MV-4-11 (cell line): ENCODE measurements at regions not wholly inside any gene's neighbourhood (a gene's known extent, or its start where the extent isn't known, plus 50 kb on each side); places are given as distances from the start of the nearest gene placed in this dataset.
"Not testable (repeated sequence)": the region's sequence is repeated elsewhere in the genome, so short reads cannot be mapped to it uniquely, and the experiment has no call there.

Source experiments
- DNase-seq: peaks from one replicate; lab custom pipeline; 2025; lab: John Stamatoyannopoulos, UW

GRCh38 chr5:152113401-152113800 is 188.8 kb upstream of the GLRA1 start:
- DNase-seq: no peak

- DNase-seq: no peak
Observed at GRCh38 chr5:152107220-152107619, 182.6 kb upstream of the GLRA1 start.

- DNase-seq: no peak
Observed at GRCh38 chr5:152106571-152106970, 181.9 kb upstream of the GLRA1 start.

GRCh38 chr5:152105085-152105484 is 180.4 kb upstream of the GLRA1 start:
- no peak for DNase-seq

- DNase-seq: no peak
Observed at GRCh38 chr5:152104211-152104610, 179.6 kb upstream of the GLRA1 start.

- not testable (repeated sequence) for DNase-seq
Observed at GRCh38 chr5:152102908-152103307, 178.3 kb upstream of the GLRA1 start.

GRCh38 chr5:152102057-152102456 is 177.4 kb upstream of the GLRA1 start:
- DNase-seq: no peak

- DNase-seq: no peak
Observed at GRCh38 chr5:152100462-152100861, 175.8 kb upstream of the GLRA1 start.

GRCh38 chr5:152097128-152097527 is 172.5 kb upstream of the GLRA1 start:
- no peak for DNase-seq

- no peak for DNase-seq
Observed at GRCh38 chr5:152094716-152095115, 170.1 kb upstream of the GLRA1 start.

- DNase-seq: no peak
Observed at GRCh38 chr5:152094060-152094459, 169.4 kb upstream of the GLRA1 start.

- no peak for DNase-seq
Observed at GRCh38 chr5:152092580-152092979, 167.9 kb upstream of the GLRA1 start.

GRCh38 chr5:152089644-152090043 is 165.0 kb upstream of the GLRA1 start:
- DNase-seq: no peak

GRCh38 chr5:152086668-152087067 is 162.0 kb upstream of the GLRA1 start:
- DNase-seq: no peak

- DNase-seq: no peak
Observed at GRCh38 chr5:152084476-152084875, 159.8 kb upstream of the GLRA1 start.

GRCh38 chr5:152083231-152083630 is 158.6 kb upstream of the GLRA1 start:
- no peak for DNase-seq

- no peak for DNase-seq
Observed at GRCh38 chr5:152072091-152072490, 147.4 kb upstream of the GLRA1 start.

- DNase-seq: no peak
Observed at GRCh38 chr5:152070591-152070990, 145.9 kb upstream of the GLRA1 start.

GRCh38 chr5:152066784-152067183 is 142.1 kb upstream of the GLRA1 start:
- no peak for DNase-seq

- no peak for DNase-seq
Observed at GRCh38 chr5:152063004-152063403, 138.4 kb upstream of the GLRA1 start.

- no peak for DNase-seq
Observed at GRCh38 chr5:152061095-152061494, 136.4 kb upstream of the GLRA1 start.

- DNase-seq: no peak
Observed at GRCh38 chr5:152058267-152058666, 133.6 kb upstream of the GLRA1 start.

GRCh38 chr5:152056931-152057330 is 132.3 kb upstream of the GLRA1 start:
- no peak for DNase-seq

GRCh38 chr5:152052470-152052869 is 127.8 kb upstream of the GLRA1 start:
- no peak for DNase-seq
